HG03457 (cell line): ENCODE measurements at regions not wholly inside any gene's neighbourhood (a gene's known extent, or its start where the extent isn't known, plus 50 kb on each side); places are given as distances from the start of the nearest gene placed in this dataset.
"Not testable (repeated sequence)": the region's sequence is repeated elsewhere in the genome, so short reads cannot be mapped to it uniquely, and the experiment has no call there.

Experiments used
- ATAC-seq: cut with Tn5 transposase; IDR thresholded peaks from one replicate; pipeline ENCODE4 v1.9.1; 2021; ENCODE audit warnings: moderate number of reproducible peaks; ENCODE audit not compliant: unreplicated experiment

DNA sequence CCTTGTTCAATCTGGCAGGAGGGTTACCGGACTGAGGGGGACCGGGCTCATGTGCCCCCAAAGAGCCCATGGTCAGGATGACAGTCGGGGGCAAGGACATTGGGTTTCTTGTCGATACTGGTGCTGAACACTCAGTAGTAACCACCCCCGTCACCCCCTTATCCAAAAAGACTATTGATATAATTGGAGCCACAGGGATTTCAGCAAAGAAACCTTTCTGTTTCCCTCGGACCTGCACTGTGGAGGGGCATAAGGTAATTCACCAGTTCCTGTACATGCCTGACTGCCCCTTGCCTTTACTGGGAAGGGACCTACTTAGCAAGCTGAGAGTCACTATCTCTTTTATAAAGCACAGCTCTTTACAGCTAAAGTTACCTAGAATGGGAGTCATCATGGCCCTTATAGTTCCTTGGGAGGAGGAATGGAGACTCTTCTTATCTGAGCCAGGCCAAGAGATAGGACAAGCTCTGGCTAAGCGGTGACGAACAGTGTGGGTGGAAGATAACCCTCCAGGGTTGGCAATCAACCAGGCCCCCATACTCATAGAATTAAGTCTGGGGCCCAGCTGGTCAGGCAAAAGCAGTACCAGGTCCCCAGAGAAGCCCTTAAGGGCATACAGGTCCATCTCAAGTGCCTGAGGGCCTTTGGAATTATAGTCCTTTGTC, 603.7 kb downstream of the UQCRFS1 start:
- ATAC-seq: no peak

DNA sequence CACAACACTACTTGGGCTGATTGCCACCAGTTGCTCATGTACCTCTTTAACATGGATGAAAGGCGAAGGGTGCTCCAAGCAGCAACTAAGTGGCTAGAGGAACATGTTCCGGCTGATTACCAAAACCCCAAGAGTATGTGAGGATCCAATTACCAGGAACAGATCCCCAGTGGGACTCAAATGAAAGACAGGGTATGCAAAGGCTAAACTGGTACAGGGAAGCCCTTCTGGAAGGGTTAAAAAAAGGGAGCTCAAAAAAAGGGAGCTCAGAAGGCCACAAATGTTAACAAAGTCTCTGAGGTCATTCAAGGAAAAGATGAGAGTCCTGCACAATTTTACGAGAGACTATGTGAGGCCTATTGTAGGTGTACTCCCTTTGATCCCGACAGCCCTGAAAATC, 604.7 kb downstream of the UQCRFS1 start:
- ATAC-seq: no peak

DNA sequence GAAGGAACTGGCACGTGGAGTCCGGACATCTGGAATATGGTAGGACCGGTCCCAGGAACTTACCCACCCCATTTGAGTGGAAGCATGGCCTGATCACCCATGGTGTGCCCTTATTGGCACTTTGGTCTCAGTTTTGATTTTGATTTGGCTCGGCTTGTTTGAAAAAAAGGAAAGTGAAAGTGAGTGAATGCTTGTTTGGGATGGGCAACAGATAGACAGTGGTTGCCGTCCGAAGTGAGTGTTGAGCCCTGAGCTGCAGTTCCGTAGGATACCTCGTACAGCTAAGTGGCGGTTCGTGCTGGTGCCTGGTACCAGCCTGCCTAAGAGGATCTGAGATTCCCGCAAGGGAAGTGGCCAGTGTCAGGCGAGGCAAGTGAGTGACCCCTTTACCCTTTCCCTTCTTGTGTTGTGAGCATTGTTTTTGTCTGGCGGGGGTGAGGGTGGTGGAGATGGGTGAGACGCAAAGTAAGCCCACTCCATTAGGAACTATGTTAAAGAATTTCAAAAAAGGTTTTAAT, 605.8 kb downstream of the UQCRFS1 start:
- ATAC-seq: no peak

GRCh38 chr19:28606269-28607032, 606.5 kb downstream of the UQCRFS1 start:
- no peak for ATAC-seq

GRCh38 chr19:28605501-28606268, 607.3 kb downstream of the UQCRFS1 start:
- no peak for ATAC-seq

DNA sequence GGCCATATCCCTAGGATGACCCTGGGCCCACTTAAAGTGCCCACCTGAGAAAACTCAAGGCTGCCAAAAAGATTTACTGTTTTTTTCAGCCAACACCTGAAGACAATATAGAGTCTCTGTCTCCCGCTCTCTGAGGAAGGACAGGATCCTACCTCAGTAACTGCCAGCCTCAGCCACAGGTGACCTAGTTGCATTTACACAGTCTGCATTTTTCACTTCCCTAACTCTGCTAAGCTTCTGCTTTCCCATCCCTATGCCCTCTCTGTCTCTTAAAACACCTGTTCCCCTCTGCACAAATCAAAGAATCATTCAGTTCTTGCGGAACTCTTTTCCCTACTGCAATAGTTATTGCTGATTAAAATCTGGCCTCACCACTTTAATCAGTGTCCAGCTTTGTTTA, 609.5 kb downstream of the UQCRFS1 start:
- ATAC-seq: no peak

DNA sequence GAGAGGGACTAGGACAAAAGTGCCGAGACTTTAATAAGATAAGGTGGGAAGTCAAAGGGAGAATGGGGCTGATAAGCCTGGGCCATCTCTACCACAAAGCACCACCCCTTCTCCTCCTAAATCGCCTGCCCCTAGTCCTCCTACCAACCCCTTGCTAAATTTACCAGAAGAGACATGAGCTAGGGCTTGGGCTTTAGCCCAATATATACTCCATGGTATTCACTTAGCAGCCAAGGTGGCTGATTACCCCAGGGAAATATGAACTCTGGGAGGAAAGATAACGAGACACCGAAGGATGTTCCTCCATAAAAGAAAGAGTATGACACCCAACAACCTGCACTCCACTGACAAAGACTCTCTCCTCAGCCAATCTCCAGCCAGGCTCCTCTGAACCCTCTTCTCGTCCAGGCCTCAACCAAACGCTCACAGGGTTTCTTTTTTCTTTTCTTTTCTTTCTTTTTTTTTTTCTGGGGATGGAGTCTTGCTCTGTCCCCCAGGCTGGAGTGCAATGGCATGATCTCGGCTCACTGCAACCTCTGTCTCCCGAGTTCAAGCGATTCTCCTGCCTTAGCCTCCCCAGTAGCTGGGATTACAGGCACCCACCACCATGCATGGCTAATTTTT, 610.2 kb downstream of the UQCRFS1 start:
- ATAC-seq: no peak

GRCh38 chr19:28601723-28602440, 611.1 kb downstream of the UQCRFS1 start:
- ATAC-seq: no peak

- ATAC-seq: no peak
Measured at GRCh38 chr19:28598861-28599260, 614.1 kb downstream of the UQCRFS1 start.

GRCh38 chr19:28596561-28597071, 616.3 kb downstream of the UQCRFS1 start:
- ATAC-seq: no peak

DNA sequence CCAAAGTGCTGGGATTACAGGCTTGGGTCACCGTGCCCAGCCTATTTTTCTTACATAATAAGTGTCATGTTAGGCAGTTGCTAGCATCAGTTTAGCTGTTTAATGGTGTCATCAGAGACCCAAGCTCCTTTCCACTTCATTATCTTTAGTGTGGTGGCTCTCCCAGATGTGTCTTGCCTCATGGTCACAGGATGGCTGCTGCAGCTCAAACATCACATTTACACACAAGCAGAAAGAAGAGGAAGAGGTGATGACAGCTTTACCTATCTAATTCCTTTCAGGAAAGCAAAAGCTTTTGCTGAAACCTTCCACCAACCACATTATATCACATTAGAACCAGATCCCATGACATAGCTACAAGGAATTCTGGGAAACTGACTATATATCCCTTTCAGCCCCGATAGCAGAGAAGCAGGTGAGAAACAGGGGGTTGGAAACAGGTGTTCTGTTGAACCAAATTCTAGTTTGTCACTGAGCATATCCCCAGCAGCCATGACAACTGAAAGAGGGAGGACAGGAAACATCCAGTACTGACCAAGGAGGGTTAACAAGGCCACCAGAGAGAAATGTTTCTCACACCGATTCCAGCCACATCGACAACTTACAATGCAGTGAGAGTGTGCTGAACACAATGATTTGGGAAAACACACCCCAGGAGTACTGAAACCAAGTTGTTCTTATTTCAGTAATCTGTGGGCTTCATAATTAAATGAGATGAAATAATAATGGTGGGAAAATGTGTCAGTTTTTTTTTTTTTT, 617.0 kb downstream of the UQCRFS1 start:
- no peak for ATAC-seq

GRCh38 chr19:28594737-28595136, 618.2 kb downstream of the UQCRFS1 start:
- no peak for ATAC-seq

DNA sequence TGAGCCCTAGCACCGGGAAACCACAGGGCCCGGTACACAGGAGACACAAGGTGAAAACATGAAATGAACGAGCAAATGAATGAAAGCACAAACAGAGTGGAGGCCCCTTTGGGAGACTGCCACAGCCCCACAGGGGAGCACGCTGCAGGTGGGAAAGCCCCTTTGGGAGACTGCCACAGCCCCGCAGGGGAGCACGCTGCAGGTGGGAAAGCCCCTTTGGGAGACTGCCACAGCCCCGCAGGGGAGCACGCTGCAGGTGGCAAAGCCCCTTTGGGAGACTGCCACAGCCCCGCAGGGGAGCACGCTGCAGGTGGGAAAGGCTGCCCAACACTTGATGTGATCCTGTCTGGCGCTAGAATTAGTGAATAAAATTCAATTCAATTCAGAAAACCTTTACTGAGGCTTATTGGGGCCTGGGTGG, 623.0 kb downstream of the UQCRFS1 start:
- ATAC-seq: not testable (repeated sequence)

DNA sequence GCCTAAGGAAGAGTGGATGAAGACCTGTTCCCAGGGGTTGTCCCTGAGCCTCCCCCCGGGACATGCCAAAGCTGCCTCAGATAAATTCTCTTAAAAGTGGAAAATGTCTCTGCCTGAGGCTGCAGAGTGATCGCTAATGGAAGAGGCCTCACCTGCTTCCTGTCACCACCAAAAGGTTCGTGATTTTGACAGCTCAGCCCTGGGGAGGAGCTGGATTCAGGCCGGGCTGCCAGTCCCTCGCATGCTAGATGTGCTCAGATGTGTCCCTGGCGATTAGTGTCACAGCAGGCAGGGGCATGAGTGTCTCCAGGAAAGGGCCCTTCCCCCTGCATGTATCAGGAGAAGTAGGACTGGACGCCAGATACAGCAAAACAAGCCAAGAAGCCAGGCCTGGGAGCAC, 626.5 kb downstream of the UQCRFS1 start:
- no peak for ATAC-seq

- no peak for ATAC-seq
Measured at GRCh38 chr19:28585796-28586195, 627.2 kb downstream of the UQCRFS1 start.

GRCh38 chr19:28583713-28584112, 629.2 kb downstream of the UQCRFS1 start:
- ATAC-seq: no peak

DNA sequence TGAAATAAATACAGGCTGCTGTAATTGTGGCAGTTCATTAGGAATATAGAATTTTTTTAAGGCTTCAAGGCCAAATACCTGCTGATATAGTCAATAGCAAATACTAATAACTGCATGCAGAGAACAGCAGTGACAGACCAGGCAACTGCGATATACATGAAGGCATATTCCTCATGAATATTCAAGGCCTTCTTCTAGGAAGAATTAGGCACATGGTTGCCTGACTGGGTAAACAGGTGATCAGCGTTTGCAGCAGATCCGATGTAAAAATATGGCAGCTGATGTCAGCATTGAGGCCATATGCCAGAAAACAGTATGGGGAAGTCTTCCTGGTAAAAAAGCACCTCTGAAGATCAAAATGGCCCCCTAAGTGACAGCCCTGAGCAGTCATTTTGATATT, 629.7 kb downstream of the UQCRFS1 start:
- ATAC-seq: no peak

DNA sequence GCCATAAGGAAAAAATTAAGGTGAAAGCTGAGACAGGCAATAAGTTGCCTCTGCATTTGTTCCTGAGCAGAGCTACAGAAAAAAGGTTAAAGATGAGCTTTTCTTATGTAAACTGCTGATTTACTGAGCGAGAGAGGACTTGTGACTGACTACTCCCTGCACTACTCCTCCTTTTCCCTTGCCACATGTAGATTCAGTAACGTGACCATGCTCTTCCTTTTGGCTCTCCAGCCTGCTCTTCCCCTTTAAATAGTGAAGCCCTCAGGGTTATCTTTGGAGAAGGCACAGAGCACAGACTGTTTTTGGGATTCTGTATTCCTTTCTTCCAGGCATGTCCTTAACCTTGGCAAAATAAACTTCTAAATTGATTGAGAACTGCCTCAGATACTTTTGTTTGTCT, 630.2 kb downstream of the UQCRFS1 start:
- no peak for ATAC-seq

- no peak for ATAC-seq
Measured at GRCh38 chr19:28582344-28582743, 630.6 kb downstream of the UQCRFS1 start.

DNA sequence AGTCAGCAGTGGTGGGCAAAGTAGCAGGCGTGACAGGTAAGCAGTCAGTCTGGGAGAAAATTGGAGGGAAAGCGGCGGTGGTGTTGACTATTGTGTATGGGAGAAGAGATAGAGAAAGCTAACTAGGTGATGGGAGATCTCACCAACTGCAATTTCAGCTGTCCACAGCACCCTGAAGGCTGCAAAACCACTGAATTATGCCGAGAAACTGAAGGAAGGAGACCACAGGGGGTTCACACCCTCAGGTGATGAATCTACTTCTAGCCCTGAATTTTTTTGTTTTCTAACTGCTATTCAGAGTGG, 631.5 kb downstream of the UQCRFS1 start:
- ATAC-seq: no peak
